CD14-positive monocyte (primary cell): ENCODE measurements at regions not wholly inside any gene's neighbourhood (a gene's known extent, or its start where the extent isn't known, plus 50 kb on each side); places are given as distances from the start of the nearest gene placed in this dataset.

Experiments
- DNase-seq, 3 donors: peaks; one replicate each; pipeline ENCODE4 v3.0.0-alpha.2; 2011 to 2022
- H2AFZ ChIP-seq: 2 replicates; pipeline ENCODE4 v1.6.0; 2012; ENCODE audit warnings: mild to moderate bottlenecking, low read depth, low read length, inconsistent platforms; ENCODE audit not compliant: insufficient read depth, poor library complexity, severe bottlenecking
- H3K27ac ChIP-seq, 2 donors: 1 replicate in 1 of 2; 2 replicates in 1 of 2; pipeline ENCODE4 v1.5.1; 2012 to 2013; ENCODE audit warnings: low read length in 2 of 2, control low read depth in 1 of 2, inconsistent platforms in 1 of 2, low read depth in 1 of 2, mild to moderate bottlenecking in 1 of 2
- H3K27me3 ChIP-seq, 2 donors: one replicate each; pipeline versions ENCODE4 v1.6.0 to v1.6.1; 2011 to 2013; ENCODE audit warnings: low read length in 2 of 2; ENCODE audit not compliant: control insufficient read depth in 2 of 2, insufficient read depth in 2 of 2
- H3K36me3 ChIP-seq, 2 donors: replicated peaks in 1 of 2; 1 replicate in 1 of 2; 2 replicates in 1 of 2; pipeline versions ENCODE4 v1.5.1 to v1.6.1; 2012 to 2013; ENCODE audit warnings: low read length in 2 of 2, control low read depth in 1 of 2, inconsistent platforms in 1 of 2, mild to moderate bottlenecking in 1 of 2; ENCODE audit not compliant: insufficient read depth in 2 of 2, control insufficient read depth in 1 of 2
- H3K4me1 ChIP-seq, 2 donors: 1 replicate in 1 of 2; 2 replicates in 1 of 2; pipeline versions ENCODE4 v1.5.1 to v1.6.1; 2012 to 2013; ENCODE audit warnings: low read length in 2 of 2, control low read depth in 1 of 2, inconsistent platforms in 1 of 2, mild to moderate bottlenecking in 1 of 2, moderate library complexity in 1 of 2; ENCODE audit not compliant: insufficient read depth in 2 of 2, control insufficient read depth in 1 of 2
- H3K4me2 ChIP-seq: replicated peaks from 2 replicates; pipeline ENCODE3; 2012; ENCODE audit warnings: low read length, moderate library complexity, mild to moderate bottlenecking; ENCODE audit not compliant: poor library complexity, severe bottlenecking; ENCODE audit errors: extremely low read depth
- H3K4me3 ChIP-seq, 3 experiments: fragments of 200-600 bp in 1 of 3; sonication (generic) in 1 of 3; replicated peaks in 1 of 3; 1 replicate in 2 of 3; 2 replicates in 1 of 3; pipeline ENCODE4 v1.5.1; 2011 to 2013; ENCODE audit warnings: low read length in 3 of 3, mild to moderate bottlenecking in 3 of 3, control low read depth in 2 of 3, low read depth in 2 of 3, inconsistent platforms in 1 of 3, moderate library complexity in 1 of 3
- H3K79me2 ChIP-seq: 2 replicates; pipeline ENCODE4 v1.6.0; 2012; ENCODE audit warnings: mild to moderate bottlenecking, control low read depth, inconsistent platforms, low read length, moderate library complexity; ENCODE audit not compliant: insufficient read depth
- H3K9ac ChIP-seq: 2 replicates; pipeline ENCODE4 v1.6.0; 2017; ENCODE audit warnings: low read length, mild to moderate bottlenecking; ENCODE audit not compliant: insufficient read depth, poor library complexity, severe bottlenecking
- H3K9me3 ChIP-seq, 2 donors: replicated peaks in 1 of 2; 1 replicate in 1 of 2; 2 replicates in 1 of 2; pipeline versions ENCODE4 v1.5.1 to v1.6.1; 2012 to 2013; ENCODE audit warnings: low read length in 2 of 2, control low read depth in 1 of 2; ENCODE audit not compliant: control insufficient read depth in 1 of 2, insufficient read depth in 1 of 2
- H4K20me1 ChIP-seq: 2 replicates; pipeline ENCODE4 v1.6.0; 2012; ENCODE audit warnings: mild to moderate bottlenecking, low read length, control low read depth, moderate library complexity; ENCODE audit not compliant: insufficient read depth
- H3K27ac Mint-ChIP-seq, 7 donors: one replicate each; pipeline ENCODE4 v1.8.0; 2020; ENCODE audit warnings: mild to moderate bottlenecking in 7 of 7, mixed read lengths in 7 of 7, moderate library complexity in 6 of 7, inconsistent platforms in 2 of 7
- H3K27me3 Mint-ChIP-seq, 3 donors: one replicate each; pipeline ENCODE4 v1.8.0; 2021 to 2022; ENCODE audit warnings: low read depth in 3 of 3, mild to moderate bottlenecking in 3 of 3, mixed read lengths in 3 of 3, moderate library complexity in 3 of 3, inconsistent platforms in 1 of 3
- H3K36me3 Mint-ChIP-seq, 2 donors: one replicate each; pipeline ENCODE4 v1.8.0; 2020; ENCODE audit warnings: mixed read lengths in 2 of 2, inconsistent platforms in 1 of 2, mild to moderate bottlenecking in 1 of 2
- H3K4me1 Mint-ChIP-seq: one replicate; pipeline ENCODE4 v1.8.0; 2020; ENCODE audit warnings: mild to moderate bottlenecking, mixed read lengths
- H3K4me3 Mint-ChIP-seq, 2 donors: one replicate each; pipeline ENCODE4 v1.8.0; 2020; ENCODE audit warnings: mild to moderate bottlenecking in 2 of 2, mixed read lengths in 2 of 2, moderate library complexity in 1 of 2
- H3K9me3 Mint-ChIP-seq, 7 donors: one replicate each; pipeline ENCODE4 v1.8.0; 2020 to 2022; ENCODE audit warnings: mixed read lengths in 7 of 7, mild to moderate bottlenecking in 6 of 7, moderate library complexity in 6 of 7, inconsistent platforms in 2 of 7
- WGBS: methylation state at CpG from one replicate; pipeline ENCODE4 v1.1.5; 2013; ENCODE audit warnings: missing lambda C conversion rate; ENCODE audit not compliant: insufficient coverage; 5-methylcytosine and 5-hydroxymethylcytosine counted together
- intact Hi-C, 2 donors: fragments of 100-400 bp; cut with micrococcal nuclease; formaldehyde crosslinking; loops; one replicate each; pipeline versions ENCODE4 v1.15.0 to v1.15.1; 2023
- TF ChIP-seq, protein P1 (sequence below): fragments of 200-600 bp; IDR thresholded peaks from one replicate; pipeline ENCODE4 v1.8.0; 2022; ENCODE audit warnings: antibody characterized with exemption, mild to moderate bottlenecking

GRCh38 chr5:74502479-74502950 is 138.0 kb downstream of the ENC1 start:
- Histone ChIP-seq H4K20me1 (no peaks in the 10 kb centered on the region), H3K27ac (no peak overlapping the region), H3K9ac (no peak overlapping the region), H3K27me3 (no peaks in the 10 kb centered on the region), H2AFZ (peak overlapping the region; percentile 2), H3K4me1 (no peaks in the 10 kb centered on the region), H3K36me3 (no peaks in the 10 kb centered on the region), H3K4me2 (no peak overlapping the region), H3K9me3 (no peaks in the 10 kb centered on the region), H3K4me3 (no peak overlapping the region), H3K79me2 (no peaks in the 10 kb centered on the region)
- Mint-ChIP-seq H3K9me3 (peaks cover 0 to 4% (median 0%) of the 10 kb centered on the region in 7 donors), H3K27me3 (peaks cover 0 to 2% (median 0%) of the 10 kb centered on the region in 3 donors), H3K4me3 (no peak overlapping the region), H3K36me3 (no peaks in the 10 kb centered on the region), H3K27ac (peak overlapping the region in 1 of 7 donors; percentile 11), H3K4me1 (no peaks in the 10 kb centered on the region)
- intact Hi-C loops = no loop called here
- TF ChIP-seq, protein P1, sequence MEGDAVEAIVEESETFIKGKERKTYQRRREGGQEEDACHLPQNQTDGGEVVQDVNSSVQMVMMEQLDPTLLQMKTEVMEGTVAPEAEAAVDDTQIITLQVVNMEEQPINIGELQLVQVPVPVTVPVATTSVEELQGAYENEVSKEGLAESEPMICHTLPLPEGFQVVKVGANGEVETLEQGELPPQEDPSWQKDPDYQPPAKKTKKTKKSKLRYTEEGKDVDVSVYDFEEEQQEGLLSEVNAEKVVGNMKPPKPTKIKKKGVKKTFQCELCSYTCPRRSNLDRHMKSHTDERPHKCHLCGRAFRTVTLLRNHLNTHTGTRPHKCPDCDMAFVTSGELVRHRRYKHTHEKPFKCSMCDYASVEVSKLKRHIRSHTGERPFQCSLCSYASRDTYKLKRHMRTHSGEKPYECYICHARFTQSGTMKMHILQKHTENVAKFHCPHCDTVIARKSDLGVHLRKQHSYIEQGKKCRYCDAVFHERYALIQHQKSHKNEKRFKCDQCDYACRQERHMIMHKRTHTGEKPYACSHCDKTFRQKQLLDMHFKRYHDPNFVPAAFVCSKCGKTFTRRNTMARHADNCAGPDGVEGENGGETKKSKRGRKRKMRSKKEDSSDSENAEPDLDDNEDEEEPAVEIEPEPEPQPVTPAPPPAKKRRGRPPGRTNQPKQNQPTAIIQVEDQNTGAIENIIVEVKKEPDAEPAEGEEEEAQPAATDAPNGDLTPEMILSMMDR = no peak
- no peak for DNase-seq
- WGBS = no CpG with 5 or more reads among the region's 3 CpGs

DNA sequence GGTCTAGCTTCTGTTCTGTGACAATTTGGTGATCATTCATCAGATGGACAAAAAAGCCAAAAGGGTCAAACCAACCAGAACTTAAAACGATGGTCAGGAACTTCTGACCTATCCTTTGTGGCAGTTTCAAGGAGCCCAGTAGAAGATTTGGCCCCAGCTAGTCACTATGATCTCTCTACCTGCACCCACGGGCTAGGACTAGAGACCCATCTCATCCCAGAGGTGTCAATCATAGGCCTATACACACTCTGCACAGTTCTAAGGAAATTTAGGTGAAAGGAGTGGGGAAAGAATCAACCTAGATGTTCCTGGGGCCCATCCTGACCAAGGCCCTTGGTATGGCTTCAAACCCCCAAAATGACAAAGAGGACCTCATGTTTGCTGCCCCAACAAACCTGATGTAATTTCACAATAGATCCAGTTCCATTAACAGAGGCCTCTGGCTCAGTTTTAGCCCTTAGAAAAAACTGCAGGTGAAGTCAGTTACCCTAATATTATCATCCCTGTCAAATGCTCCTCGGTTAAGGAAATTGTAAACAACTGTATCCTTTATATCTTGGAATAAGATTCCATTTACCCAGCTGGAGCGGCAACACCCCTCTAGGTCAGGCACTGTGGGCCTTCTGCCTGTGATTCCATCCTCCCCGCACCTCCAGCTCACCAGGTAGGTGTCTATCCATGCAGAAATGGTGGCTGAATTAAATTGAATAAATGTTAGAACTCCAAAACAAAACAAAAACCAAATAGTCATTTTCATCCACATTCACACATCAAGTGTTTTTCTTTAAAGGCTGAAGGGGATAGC is 138.7 kb downstream of the ENC1 start:
- Histone ChIP-seq H3K9ac (no peak overlapping the region), H3K4me3 (no peak overlapping the region), H2AFZ (no peak overlapping the region), H3K36me3 (no peaks in the 10 kb centered on the region), H3K4me1 (no peaks in the 10 kb centered on the region), H3K27ac (no peak overlapping the region), H4K20me1 (no peaks in the 10 kb centered on the region), H3K79me2 (no peaks in the 10 kb centered on the region), H3K9me3 (no peaks in the 10 kb centered on the region), H3K27me3 (no peaks in the 10 kb centered on the region), H3K4me2 (no peak overlapping the region)
- DNase-seq = no peak
- peaks cover 0 to 3% (median 0%) of the 10 kb centered on the region in 3 donors for H3K27me3 Mint-ChIP-seq
- TF ChIP-seq, protein P1 = no peak
- H3K4me1 Mint-ChIP-seq = no peaks in the 10 kb centered on the region
- H3K27ac Mint-ChIP-seq = no peak overlapping the region
- no CpG with 5 or more reads among the region's 5 CpGs for WGBS
- intact Hi-C loops = no loop called here
- peaks cover 0 to 4% (median 0%) of the 10 kb centered on the region in 7 donors for H3K9me3 Mint-ChIP-seq
- H3K4me3 Mint-ChIP-seq = no peak overlapping the region
- no peaks in the 10 kb centered on the region for H3K36me3 Mint-ChIP-seq
